T-cell (primary cell): ENCODE measurements at regions not wholly inside any gene's neighbourhood (a gene's known extent, or its start where the extent isn't known, plus 50 kb on each side); places are given as distances from the start of the nearest gene placed in this dataset.

Source experiments
- ATAC-seq, 4 experiments: fragments of 200-7000 bp in 3 of 4; fragments of 150-1000 bp in 1 of 4; cut with Tn5 transposase; replicated peaks in 1 of 4; 1 replicate in 3 of 4; 2 replicates in 1 of 4; pipeline ENCODE4 v1.10.0; 2021; ENCODE audit warnings: moderate library complexity in 3 of 4, mild to moderate bottlenecking in 2 of 4, moderate number of reproducible peaks in 1 of 4
- CTCF ChIA-PET, 2 donors: fragments of 300-600 bp; sonication (Branson Sonifier 250); formaldehyde crosslinking; loops; one replicate each; lab custom pipeline; 2022; ENCODE audit warnings: antibody characterized with exemption in 2 of 2; lab: Charles Lee
- POLR2A ChIA-PET, 2 donors: fragments of 300-600 bp; sonication (Branson Sonifier 250); formaldehyde crosslinking; loops; one replicate each; lab custom pipeline; 2022; ENCODE audit warnings: antibody characterized with exemption in 2 of 2; lab: Charles Lee
- DNase-seq, 35 experiments: peaks; one replicate each; pipeline versions ENCODE4 v3.0.0 to v3.0.0-alpha.2; 2013 to 2023
- H3K27ac ChIP-seq: one replicate; pipeline ENCODE4 v1.5.1; 2013; ENCODE audit warnings: low read length
- H3K27me3 ChIP-seq, 2 experiments: replicated peaks in 1 of 2; 1 replicate in 1 of 2; 2 replicates in 1 of 2; pipeline versions ENCODE4 v1.6.1 to v1.7.0; 2013; ENCODE audit warnings: low read length in 1 of 2, mixed read lengths in 1 of 2; ENCODE audit not compliant: control insufficient read depth in 2 of 2, insufficient read depth in 2 of 2; ENCODE audit errors: extremely low read depth in 1 of 2
- H3K36me3 ChIP-seq, 2 donors: 1 replicate in 1 of 2; 2 replicates in 1 of 2; pipeline versions ENCODE4 v1.6.1 to v1.7.0; 2013; ENCODE audit warnings: low read length in 1 of 2; ENCODE audit not compliant: control insufficient read depth in 2 of 2, insufficient read depth in 1 of 2; ENCODE audit errors: extremely low read depth in 1 of 2
- H3K4me1 ChIP-seq, 2 experiments: 1 replicate in 1 of 2; 2 replicates in 1 of 2; pipeline versions ENCODE4 v1.6.1 to v1.7.0; 2013; ENCODE audit warnings: low read length in 2 of 2, mixed read lengths in 1 of 2; ENCODE audit not compliant: insufficient read depth in 2 of 2, control insufficient read depth in 1 of 2; ENCODE audit errors: extremely low read depth in 1 of 2
- H3K4me3 ChIP-seq, 2 donors: 1 replicate in 1 of 2; 2 replicates in 1 of 2; pipeline versions ENCODE4 v1.5.1 to v1.7.0; 2013; ENCODE audit warnings: mild to moderate bottlenecking in 2 of 2, low read length in 1 of 2, moderate library complexity in 1 of 2; ENCODE audit not compliant: control insufficient read depth in 1 of 2; ENCODE audit errors: extremely low read depth in 1 of 2
- H3K9me3 ChIP-seq: 2 replicates; pipeline ENCODE4 v1.7.0; 2013
- H3K27ac Mint-ChIP-seq, 2 donors: one replicate each; pipeline ENCODE4 v1.8.0; 2020 to 2021; ENCODE audit warnings: mild to moderate bottlenecking in 2 of 2, mixed read lengths in 2 of 2
- H3K27me3 Mint-ChIP-seq, 2 donors: one replicate each; pipeline ENCODE4 v1.8.0; 2021 to 2022; ENCODE audit warnings: mixed read lengths in 2 of 2
- H3K36me3 Mint-ChIP-seq: one replicate; pipeline ENCODE4 v1.8.0; 2021; ENCODE audit warnings: mixed read lengths
- H3K4me1 Mint-ChIP-seq, 3 donors: one replicate each; pipeline ENCODE4 v1.8.0; 2020 to 2022; ENCODE audit warnings: mixed read lengths in 3 of 3, mild to moderate bottlenecking in 1 of 3
- H3K4me3 Mint-ChIP-seq, 3 donors: one replicate each; pipeline ENCODE4 v1.8.0; 2020 to 2022; ENCODE audit warnings: mild to moderate bottlenecking in 3 of 3, mixed read lengths in 3 of 3, moderate library complexity in 3 of 3
- H3K9me3 Mint-ChIP-seq, 3 donors: one replicate each; pipeline ENCODE4 v1.8.0; 2020 to 2022; ENCODE audit warnings: mixed read lengths in 3 of 3
- WGBS: methylation state at CpG from one replicate; pipeline ENCODE4 v1.1.5; 2013; ENCODE audit warnings: missing lambda C conversion rate; ENCODE audit not compliant: insufficient coverage; 5-methylcytosine and 5-hydroxymethylcytosine counted together

DNA sequence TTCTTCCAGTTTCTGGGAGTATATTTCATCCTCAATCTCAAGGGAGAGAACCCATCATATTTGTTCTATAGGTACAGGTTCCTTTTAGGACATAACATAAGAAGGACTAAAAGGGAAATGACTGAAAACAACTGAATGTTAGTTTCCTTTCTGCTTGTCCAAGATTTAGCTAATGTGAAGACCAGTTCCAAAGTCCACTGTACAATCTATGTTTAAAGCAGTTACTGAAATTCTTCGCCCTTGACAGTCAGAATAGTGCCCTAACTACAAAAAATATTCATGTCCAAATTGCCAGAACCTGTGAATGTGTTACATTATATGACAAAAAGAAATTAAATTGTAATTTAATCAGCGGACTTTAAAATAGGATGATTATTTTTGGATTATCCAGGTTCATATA, 466.3 kb upstream of the SETBP1 start:
- Mint-ChIP-seq H3K27ac (no peak overlapping the region), H3K9me3 (peaks cover 0 to 8% (median 5%) of the 10 kb centered on the region in 3 donors), H3K4me1 (no peaks in the 10 kb centered on the region), H3K4me3 (no peak overlapping the region), H3K36me3 (no peaks in the 10 kb centered on the region), H3K27me3 (no peaks in the 10 kb centered on the region)
- no peaks in the 10 kb centered on the region for H3K36me3 ChIP-seq
- no peaks in the 10 kb centered on the region for H3K4me1 ChIP-seq
- H3K4me3 ChIP-seq = no peak overlapping the region
- H3K27me3 ChIP-seq = no peaks in the 10 kb centered on the region
- ChIA-PET CTCF (no interaction called here), POLR2A (no interaction called here)
- H3K9me3 ChIP-seq = no peaks in the 10 kb centered on the region
- WGBS = no CpG with 5 or more reads among the region's 2 CpGs
- ATAC-seq (no peak), DNase-seq (no peak)
- no peak overlapping the region for H3K27ac ChIP-seq

DNA sequence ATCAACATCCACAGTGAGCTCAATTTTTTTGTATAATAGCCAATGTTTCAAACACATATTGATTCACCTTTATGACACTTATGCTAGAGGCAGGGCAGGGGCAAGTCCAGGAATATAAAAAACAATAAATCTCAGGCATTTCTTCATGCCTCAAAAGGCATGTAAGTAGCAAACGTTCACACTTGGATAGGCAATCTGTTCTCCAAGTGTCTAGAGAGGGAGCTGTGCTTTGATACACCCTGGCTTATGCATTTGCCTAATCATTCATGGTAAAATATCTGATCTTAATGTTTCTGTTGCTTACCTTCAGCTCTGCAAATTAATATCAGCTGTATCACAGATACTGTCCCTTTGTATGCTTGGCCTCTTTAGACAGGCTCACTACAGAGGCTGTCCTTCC, 464.5 kb upstream of the SETBP1 start:
- H3K4me3 Mint-ChIP-seq = no peak overlapping the region
- no peaks in the 10 kb centered on the region for H3K4me1 Mint-ChIP-seq
- H3K9me3 Mint-ChIP-seq = peaks cover 0 to 10% (median 5%) of the 10 kb centered on the region in 3 donors
- no CpG with 5 or more reads among the region's 1 CpG for WGBS
- ATAC-seq (no peak), DNase-seq (no peak)
- no peaks in the 10 kb centered on the region for H3K36me3 Mint-ChIP-seq
- no peak overlapping the region for H3K27ac Mint-ChIP-seq
- no peaks in the 10 kb centered on the region for H3K27me3 Mint-ChIP-seq
- Histone ChIP-seq H3K36me3 (no peaks in the 10 kb centered on the region), H3K27me3 (no peaks in the 10 kb centered on the region), H3K27ac (no peak overlapping the region), H3K9me3 (no peaks in the 10 kb centered on the region), H3K4me3 (no peak overlapping the region), H3K4me1 (no peaks in the 10 kb centered on the region)
- ChIA-PET POLR2A (no interaction called here), CTCF (interaction anchor here in 1 of 2 donors (0.6 kb wide), 1 partner anchor 16 kb away, joined by 4 read pairs; no protein-coding TSS in a partner anchor)

DNA sequence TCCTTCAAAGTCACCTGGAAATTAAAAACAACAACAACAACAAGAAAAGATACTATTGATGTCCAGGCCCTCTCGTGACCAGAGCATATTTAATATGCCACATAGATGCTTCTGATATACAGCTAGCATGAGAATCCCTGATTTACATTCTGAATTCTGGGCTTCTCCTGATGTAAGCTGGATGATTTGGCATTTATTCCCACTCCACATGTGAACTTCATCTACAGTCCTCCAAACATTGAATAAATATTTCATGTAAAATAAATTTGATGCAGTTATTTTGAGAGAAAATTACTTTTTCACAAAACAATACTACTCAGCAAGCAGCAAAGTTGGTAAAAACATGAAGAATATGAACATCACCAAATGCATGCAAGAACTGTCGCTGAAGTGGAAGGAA, 453.2 kb upstream of the SETBP1 start:
- Histone ChIP-seq H3K27me3 (no peaks in the 10 kb centered on the region), H3K27ac (no peak overlapping the region), H3K9me3 (no peaks in the 10 kb centered on the region), H3K4me3 (no peak overlapping the region), H3K36me3 (no peaks in the 10 kb centered on the region), H3K4me1 (no peaks in the 10 kb centered on the region)
- WGBS = 40% methylated on average over 2 of the region's 2 CpGs
- no peaks in the 10 kb centered on the region for H3K4me1 Mint-ChIP-seq
- DNase-seq (no peak), ATAC-seq (no peak)
- peaks cover 2 to 6% (median 4%) of the 10 kb centered on the region in 3 donors for H3K9me3 Mint-ChIP-seq
- no peaks in the 10 kb centered on the region for H3K36me3 Mint-ChIP-seq
- no peak overlapping the region for H3K27ac Mint-ChIP-seq
- no peaks in the 10 kb centered on the region for H3K27me3 Mint-ChIP-seq
- H3K4me3 Mint-ChIP-seq = no peak overlapping the region
- ChIA-PET POLR2A (interaction anchor here in 1 of 2 donors (0.6 to 0.7 kb wide), 2 partner anchors 11 to 26 kb away, joined by 9 to 21 read pairs; no protein-coding TSS in a partner anchor), CTCF (no interaction called here)

DNA sequence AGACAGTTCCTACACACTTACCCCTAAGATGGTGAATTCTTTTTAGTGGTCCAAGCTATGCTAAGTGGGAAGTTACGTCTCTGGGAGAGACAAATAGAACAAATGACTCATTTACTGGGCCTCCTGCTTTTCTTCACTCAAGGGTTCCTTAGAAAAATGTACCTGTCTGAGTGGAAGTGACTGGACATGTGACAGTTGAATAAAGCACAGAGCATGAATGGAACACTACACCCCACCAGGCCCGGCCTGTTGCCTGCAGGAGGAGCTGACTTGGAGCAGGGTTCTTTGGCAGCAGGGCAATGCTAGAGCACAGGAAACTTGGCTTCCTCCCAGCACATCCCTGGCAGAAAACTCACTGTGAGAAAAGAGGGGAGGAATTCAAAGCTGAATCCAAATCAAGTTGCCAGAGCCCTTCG, 451.0 kb upstream of the SETBP1 start:
- H3K27ac ChIP-seq = no peak overlapping the region
- Mint-ChIP-seq H3K4me3 (no peak overlapping the region), H3K4me1 (no peaks in the 10 kb centered on the region), H3K27me3 (no peaks in the 10 kb centered on the region), H3K27ac (no peak overlapping the region), H3K36me3 (no peaks in the 10 kb centered on the region), H3K9me3 (peaks cover 0 to 8% (median 4%) of the 10 kb centered on the region in 3 donors)
- ChIA-PET CTCF (no interaction called here), POLR2A (no interaction called here)
- H3K4me1 ChIP-seq = no peaks in the 10 kb centered on the region
- 100% methylated on average over 1 of the region's 3 CpGs for WGBS
- no peaks in the 10 kb centered on the region for H3K9me3 ChIP-seq
- H3K4me3 ChIP-seq = no peak overlapping the region
- DNase-seq (no peak), ATAC-seq (no peak)
- no peaks in the 10 kb centered on the region for H3K27me3 ChIP-seq
- H3K36me3 ChIP-seq = no peaks in the 10 kb centered on the region

DNA sequence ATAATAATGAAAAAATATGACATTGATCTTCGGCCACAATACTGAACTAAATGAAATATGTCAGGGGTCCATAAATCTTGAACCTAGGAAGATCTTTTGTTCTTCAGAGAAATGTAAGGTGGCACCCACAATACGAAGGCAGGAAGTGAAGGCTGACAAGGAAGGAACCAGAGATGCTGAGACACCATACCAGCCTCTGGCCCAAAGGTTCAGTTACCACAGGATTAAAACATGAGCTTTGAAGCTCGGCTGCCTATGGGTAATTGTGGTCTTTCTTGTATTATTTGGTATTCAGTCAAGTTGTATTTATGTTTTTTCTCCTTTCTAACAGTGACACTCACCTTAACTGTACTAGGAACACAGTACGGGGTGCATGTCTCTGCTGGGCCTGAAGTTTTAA, 448.8 kb upstream of the SETBP1 start:
- Mint-ChIP-seq H3K27ac (no peak overlapping the region), H3K36me3 (no peaks in the 10 kb centered on the region), H3K4me1 (no peaks in the 10 kb centered on the region), H3K4me3 (no peak overlapping the region), H3K27me3 (no peaks in the 10 kb centered on the region), H3K9me3 (peaks cover 0 to 9% (median 7%) of the 10 kb centered on the region in 3 donors)
- ATAC-seq (no peak), DNase-seq (no peak)
- H3K27ac ChIP-seq = no peak overlapping the region
- ChIA-PET POLR2A (no interaction called here), CTCF (no interaction called here)
- no CpG with 5 or more reads among the region's 4 CpGs for WGBS
- H3K4me1 ChIP-seq = no peaks in the 10 kb centered on the region
- H3K27me3 ChIP-seq = no peaks in the 10 kb centered on the region
- H3K9me3 ChIP-seq = no peaks in the 10 kb centered on the region
- no peaks in the 10 kb centered on the region for H3K36me3 ChIP-seq
- no peak overlapping the region for H3K4me3 ChIP-seq

DNA sequence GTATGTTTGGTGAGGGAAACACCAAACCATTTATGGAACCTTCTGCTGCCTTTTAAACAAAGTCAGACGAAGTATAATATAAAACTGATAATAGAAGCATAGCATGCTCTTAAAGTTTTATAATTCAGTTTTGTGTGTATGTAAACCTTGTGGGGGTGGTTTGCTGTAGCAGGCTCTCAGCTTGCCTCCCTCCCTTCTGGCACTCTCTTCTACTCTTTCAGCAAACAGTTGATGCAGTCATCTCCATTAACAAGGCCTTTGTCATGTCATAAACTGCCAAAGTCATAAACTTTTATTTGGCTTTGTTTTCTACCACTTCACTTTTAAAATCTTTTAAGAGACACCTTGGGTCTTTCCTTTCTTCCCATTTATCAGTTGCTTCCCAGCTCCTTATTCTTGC, 448.2 kb upstream of the SETBP1 start:
- no peak for DNase-seq
- H3K9me3 Mint-ChIP-seq = peaks cover 0 to 9% (median 9%) of the 10 kb centered on the region in 3 donors
- Histone ChIP-seq H3K4me1 (no peaks in the 10 kb centered on the region), H3K36me3 (no peaks in the 10 kb centered on the region), H3K9me3 (no peaks in the 10 kb centered on the region), H3K27me3 (no peaks in the 10 kb centered on the region), H3K27ac (no peak overlapping the region), H3K4me3 (no peak overlapping the region)
- no peaks in the 10 kb centered on the region for H3K4me1 Mint-ChIP-seq
- no peaks in the 10 kb centered on the region for H3K36me3 Mint-ChIP-seq
- POLR2A ChIA-PET = interaction anchor here in 1 of 2 donors (0.6 kb wide), 1 partner anchor 120 kb away, joined by 3 read pairs; no protein-coding TSS in a partner anchor
- CTCF ChIA-PET = no interaction called here
- no peak for ATAC-seq
- H3K4me3 Mint-ChIP-seq = no peak overlapping the region
- H3K27me3 Mint-ChIP-seq = no peaks in the 10 kb centered on the region
- H3K27ac Mint-ChIP-seq = no peak overlapping the region
- no CpG with 5 or more reads among the region's 1 CpG for WGBS

DNA sequence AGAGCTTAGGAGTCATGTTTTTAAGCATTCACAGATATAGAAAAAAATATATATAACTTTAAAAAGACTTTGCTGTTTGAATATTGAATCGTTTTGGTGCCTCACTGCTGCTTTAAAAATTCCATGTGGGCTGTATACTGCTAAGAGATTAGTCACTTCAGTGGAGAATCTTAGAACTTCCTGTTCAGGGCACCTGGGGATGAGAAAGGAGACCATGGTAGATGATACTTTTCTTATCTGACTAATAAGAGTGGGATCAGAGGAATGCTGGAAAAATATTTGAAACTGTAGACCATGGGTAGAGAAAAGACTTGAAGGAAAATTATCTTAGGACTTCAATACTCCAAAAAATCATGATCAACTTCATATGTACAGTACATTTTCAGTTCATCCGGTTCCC, 442.2 kb upstream of the SETBP1 start:
- Mint-ChIP-seq H3K4me1 (no peaks in the 10 kb centered on the region), H3K27me3 (no peaks in the 10 kb centered on the region), H3K9me3 (peaks cover 2 to 12% (median 9%) of the 10 kb centered on the region in 3 donors), H3K36me3 (no peaks in the 10 kb centered on the region), H3K4me3 (no peak overlapping the region), H3K27ac (no peak overlapping the region)
- ATAC-seq (no peak), DNase-seq (no peak)
- no peaks in the 10 kb centered on the region for H3K27me3 ChIP-seq
- H3K4me1 ChIP-seq = no peaks in the 10 kb centered on the region
- no peak overlapping the region for H3K27ac ChIP-seq
- 33% methylated on average over 1 of the region's 2 CpGs for WGBS
- H3K36me3 ChIP-seq = no peaks in the 10 kb centered on the region
- no peak overlapping the region for H3K4me3 ChIP-seq
- no peaks in the 10 kb centered on the region for H3K9me3 ChIP-seq
- CTCF ChIA-PET = no interaction called here
- POLR2A ChIA-PET = no interaction called here
